Natural killer cell (primary cell): ENCODE measurements at regions not wholly inside any gene's neighbourhood (a gene's known extent, or its start where the extent isn't known, plus 50 kb on each side); places are given as distances from the start of the nearest gene placed in this dataset.

ENCODE experiments used
- ATAC-seq, 3 donors: fragments of 150-1000 bp in 2 of 3; fragments of 200-7000 bp in 1 of 3; cut with Tn5 transposase; 1 replicate in 1 of 3; 2 replicates in 2 of 3; pipeline ENCODE4 v1.10.0; 2021; ENCODE audit warnings: mild to moderate bottlenecking in 2 of 3, moderate library complexity in 2 of 3
- DNase-seq, 2 donors: peaks; one replicate each; pipeline versions ENCODE4 v3.0.0 to v3.0.0-alpha.2; 2013 to 2021; ENCODE audit warnings: mixed read lengths in 1 of 2
- H3K27ac ChIP-seq: one replicate; pipeline ENCODE4 v1.5.1; 2013; ENCODE audit warnings: mild to moderate bottlenecking, low read length
- H3K27me3 ChIP-seq: one replicate; pipeline ENCODE4 v1.6.1; 2013; ENCODE audit warnings: low read length; ENCODE audit not compliant: control insufficient read depth, insufficient read depth
- H3K36me3 ChIP-seq: one replicate; pipeline ENCODE4 v1.6.1; 2013; ENCODE audit warnings: low read length; ENCODE audit not compliant: control insufficient read depth, insufficient read depth
- H3K4me1 ChIP-seq: one replicate; pipeline ENCODE4 v1.6.1; 2013; ENCODE audit warnings: low read length; ENCODE audit not compliant: control insufficient read depth, insufficient read depth
- H3K4me3 ChIP-seq: one replicate; pipeline ENCODE4 v1.5.1; 2013; ENCODE audit warnings: low read length
- H3K9me3 ChIP-seq: one replicate; pipeline ENCODE4 v1.6.1; 2013; ENCODE audit warnings: low read length; ENCODE audit not compliant: control insufficient read depth, insufficient read depth
- H3K27ac Mint-ChIP-seq, 2 donors: one replicate each; pipeline ENCODE4 v1.8.0; 2022; ENCODE audit warnings: mild to moderate bottlenecking in 2 of 2, mixed read lengths in 2 of 2, moderate library complexity in 1 of 2
- H3K27me3 Mint-ChIP-seq, 2 donors: one replicate each; pipeline ENCODE4 v1.8.0; 2022; ENCODE audit warnings: low read depth in 2 of 2, mixed read lengths in 2 of 2
- H3K36me3 Mint-ChIP-seq: one replicate; pipeline ENCODE4 v1.8.0; 2022; ENCODE audit warnings: mixed read lengths
- H3K4me1 Mint-ChIP-seq, 2 donors: one replicate each; pipeline ENCODE4 v1.8.0; 2022; ENCODE audit warnings: mixed read lengths in 2 of 2
- H3K4me3 Mint-ChIP-seq: one replicate; pipeline ENCODE4 v1.8.0; 2022; ENCODE audit warnings: mild to moderate bottlenecking, moderate library complexity, mixed read lengths
- H3K9me3 Mint-ChIP-seq, 2 donors: one replicate each; pipeline ENCODE4 v1.8.0; 2022; ENCODE audit warnings: mixed read lengths in 2 of 2
- WGBS: methylation state at CpG from one replicate; pipeline ENCODE4 v1.1.7; 2013; ENCODE audit warnings: missing lambda C conversion rate; ENCODE audit not compliant: insufficient coverage; 5-methylcytosine and 5-hydroxymethylcytosine counted together
- intact Hi-C: fragments of 100-400 bp; cut with micrococcal nuclease; formaldehyde crosslinking; loops from one replicate; pipeline ENCODE4 v1.14.2; 2022
- TF ChIP-seq, protein P1 (sequence below): fragments of 200-600 bp; IDR thresholded peaks from one replicate; pipeline ENCODE4 v1.8.0; 2022; ENCODE audit warnings: antibody characterized with exemption

DNA sequence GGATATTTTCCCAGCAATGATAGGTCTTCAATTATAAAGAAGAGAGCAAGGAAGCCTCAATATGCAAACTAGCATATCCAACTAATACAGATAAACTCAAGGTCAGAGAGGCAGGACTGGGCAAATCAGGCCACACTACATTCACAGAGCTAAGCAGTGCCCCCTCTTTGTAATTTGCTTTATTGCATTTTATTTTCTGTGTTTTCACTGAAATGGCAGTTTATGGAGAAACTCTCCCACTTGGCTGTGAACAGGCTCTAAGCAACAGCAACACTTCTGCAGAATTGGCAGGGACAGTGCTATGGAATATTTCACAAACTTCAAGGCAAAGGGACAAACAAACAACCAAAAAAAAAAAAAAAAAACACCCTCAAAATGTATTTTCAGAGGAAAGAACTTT, 93.4 kb upstream of the SOD1 start:
- Histone ChIP-seq H3K27ac (no peak overlapping the region), H3K4me1 (no peaks in the 10 kb centered on the region), H3K9me3 (no peaks in the 10 kb centered on the region), H3K4me3 (no peak overlapping the region), H3K36me3 (no peaks in the 10 kb centered on the region), H3K27me3 (no peaks in the 10 kb centered on the region)
- TF ChIP-seq, protein P1, sequence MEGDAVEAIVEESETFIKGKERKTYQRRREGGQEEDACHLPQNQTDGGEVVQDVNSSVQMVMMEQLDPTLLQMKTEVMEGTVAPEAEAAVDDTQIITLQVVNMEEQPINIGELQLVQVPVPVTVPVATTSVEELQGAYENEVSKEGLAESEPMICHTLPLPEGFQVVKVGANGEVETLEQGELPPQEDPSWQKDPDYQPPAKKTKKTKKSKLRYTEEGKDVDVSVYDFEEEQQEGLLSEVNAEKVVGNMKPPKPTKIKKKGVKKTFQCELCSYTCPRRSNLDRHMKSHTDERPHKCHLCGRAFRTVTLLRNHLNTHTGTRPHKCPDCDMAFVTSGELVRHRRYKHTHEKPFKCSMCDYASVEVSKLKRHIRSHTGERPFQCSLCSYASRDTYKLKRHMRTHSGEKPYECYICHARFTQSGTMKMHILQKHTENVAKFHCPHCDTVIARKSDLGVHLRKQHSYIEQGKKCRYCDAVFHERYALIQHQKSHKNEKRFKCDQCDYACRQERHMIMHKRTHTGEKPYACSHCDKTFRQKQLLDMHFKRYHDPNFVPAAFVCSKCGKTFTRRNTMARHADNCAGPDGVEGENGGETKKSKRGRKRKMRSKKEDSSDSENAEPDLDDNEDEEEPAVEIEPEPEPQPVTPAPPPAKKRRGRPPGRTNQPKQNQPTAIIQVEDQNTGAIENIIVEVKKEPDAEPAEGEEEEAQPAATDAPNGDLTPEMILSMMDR = no peak
- H3K4me3 Mint-ChIP-seq = no peak overlapping the region
- H3K9me3 Mint-ChIP-seq = no peaks in the 10 kb centered on the region
- H3K36me3 Mint-ChIP-seq = no peaks in the 10 kb centered on the region
- H3K27ac Mint-ChIP-seq = no peak overlapping the region
- H3K27me3 Mint-ChIP-seq = no peaks in the 10 kb centered on the region
- intact Hi-C loops = no loop called here
- H3K4me1 Mint-ChIP-seq = no peaks in the 10 kb centered on the region
- DNase-seq = no peak
- ATAC-seq = no peak

DNA sequence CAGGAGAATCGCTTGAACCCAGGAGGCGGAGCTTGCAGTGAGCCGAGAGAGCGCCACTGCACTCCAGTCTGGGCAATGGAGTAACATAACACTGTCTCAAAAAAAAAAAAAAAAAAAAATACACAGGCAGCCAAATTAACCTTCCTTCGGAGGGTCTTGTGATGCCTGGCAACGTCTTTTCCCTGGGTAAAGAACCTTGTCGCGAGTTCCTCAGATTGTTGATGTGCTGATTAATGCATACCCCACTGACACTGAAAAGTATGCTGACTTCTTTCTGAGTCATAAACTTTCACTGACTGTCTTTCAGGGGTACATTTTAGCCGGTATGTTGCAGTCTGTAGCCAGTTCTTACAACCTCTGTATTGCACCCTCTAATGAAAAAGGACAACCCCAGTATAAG, 95.1 kb upstream of the SOD1 start:
- H3K4me1 Mint-ChIP-seq = peaks cover 9 to 13% of the 10 kb centered on the region in 2 donors

DNA sequence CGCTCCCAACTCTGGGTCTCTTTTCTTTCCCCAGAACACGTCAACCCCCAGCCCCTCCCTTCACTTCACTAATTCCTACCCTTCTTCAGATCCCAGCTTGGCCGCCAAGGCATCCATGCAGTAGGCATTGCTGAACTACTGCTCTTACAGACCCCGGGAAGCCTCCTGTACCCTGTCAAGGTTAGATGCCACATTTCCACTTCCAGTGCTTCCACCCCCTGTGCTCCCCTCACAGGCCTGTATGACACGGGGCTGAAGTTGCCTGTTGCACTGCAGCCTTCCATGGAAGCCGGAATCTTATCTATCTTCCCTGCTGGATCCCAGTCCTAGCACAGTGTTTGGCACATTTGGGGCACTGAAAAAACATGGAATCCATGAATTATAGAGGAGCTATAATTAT, 99.0 kb upstream of the SOD1 start:
- intact Hi-C loops = no loop called here
- WGBS = 94% methylated on average over 6 of the region's 6 CpGs
- H3K9me3 ChIP-seq = no peaks in the 10 kb centered on the region
- Mint-ChIP-seq H3K4me1 (peaks cover 21 to 24% of the 10 kb centered on the region in 2 donors), H3K4me3 (peak overlapping the region; percentile 97), H3K27me3 (peaks cover 13 to 14% of the 10 kb centered on the region in 2 donors), H3K27ac (no peak overlapping the region), H3K9me3 (no peaks in the 10 kb centered on the region), H3K36me3 (no peaks in the 10 kb centered on the region)
- H3K4me3 ChIP-seq = no peak overlapping the region
- no peak overlapping the region for H3K27ac ChIP-seq
- H3K36me3 ChIP-seq = no peaks in the 10 kb centered on the region
- H3K27me3 ChIP-seq = peaks cover 3% of the 10 kb centered on the region
- ATAC-seq (no peak), DNase-seq (no peak)
- peaks cover 19% of the 10 kb centered on the region for H3K4me1 ChIP-seq
- TF ChIP-seq, protein P1 = no peak

More for the DNA sequence above, 95.1 kb upstream of the SOD1 start:
- no peaks in the 10 kb centered on the region for H3K9me3 Mint-ChIP-seq
- H3K36me3 Mint-ChIP-seq = no peaks in the 10 kb centered on the region
- Histone ChIP-seq H3K27ac (no peak overlapping the region), H3K4me3 (no peak overlapping the region), H3K9me3 (no peaks in the 10 kb centered on the region), H3K4me1 (peaks cover 7% of the 10 kb centered on the region), H3K27me3 (no peaks in the 10 kb centered on the region), H3K36me3 (no peaks in the 10 kb centered on the region)
- intact Hi-C loops = no loop called here
- 93% methylated on average over 9 of the region's 9 CpGs for WGBS
- H3K27me3 Mint-ChIP-seq = no peaks in the 10 kb centered on the region
- no peak overlapping the region for H3K27ac Mint-ChIP-seq
- TF ChIP-seq, protein P1 = no peak
- DNase-seq (no peak), ATAC-seq (no peak)
- no peak overlapping the region for H3K4me3 Mint-ChIP-seq

DNA sequence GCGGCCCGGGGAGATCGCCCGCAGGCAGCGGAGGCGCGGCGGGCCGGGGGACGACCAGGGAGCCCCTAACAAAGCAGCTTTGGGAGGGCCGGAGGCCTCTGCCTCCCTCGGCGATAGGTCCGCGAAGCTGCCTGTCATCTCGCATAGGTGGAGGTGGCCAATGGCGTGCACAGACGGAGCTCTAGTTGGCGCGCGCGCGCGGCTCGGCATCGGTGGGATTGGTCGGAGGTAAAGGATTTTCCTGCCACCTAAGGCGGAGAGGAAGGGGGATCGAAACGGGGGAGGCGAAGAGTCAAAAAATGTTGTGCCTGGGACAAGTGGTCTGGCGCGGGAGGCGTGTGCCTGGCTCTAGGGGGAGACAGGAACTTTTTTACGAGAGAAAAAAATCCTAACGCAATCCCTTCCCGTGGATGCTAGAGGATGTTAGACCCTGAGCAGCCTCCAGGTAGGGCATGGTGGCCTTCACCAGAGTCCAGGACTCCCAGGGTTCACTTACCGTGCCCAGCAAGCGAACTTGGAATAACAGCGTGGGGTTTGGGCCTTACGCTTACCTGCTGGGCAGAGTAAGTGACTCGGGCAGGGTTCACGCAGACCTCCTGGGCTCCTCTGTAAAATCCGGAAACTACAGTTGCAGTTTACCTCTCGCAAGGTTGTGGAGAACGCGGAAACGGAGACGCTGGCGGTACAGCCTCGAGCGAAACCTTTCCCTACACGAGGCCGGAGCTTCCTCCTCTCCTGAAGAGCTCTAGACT, 99.9 kb upstream of the SOD1 start:
- Histone ChIP-seq H3K4me1 (peaks cover 19% of the 10 kb centered on the region), H3K9me3 (no peaks in the 10 kb centered on the region), H3K4me3 (peak overlapping the region; percentile 30), H3K36me3 (no peaks in the 10 kb centered on the region), H3K27ac (no peak overlapping the region), H3K27me3 (peaks cover 5% of the 10 kb centered on the region)
- H3K9me3 Mint-ChIP-seq = no peaks in the 10 kb centered on the region
- TF ChIP-seq, protein P1 = no peak
- WGBS = 4% methylated on average over 54 of the region's 54 CpGs
- H3K36me3 Mint-ChIP-seq = no peaks in the 10 kb centered on the region
- peak overlapping the region; percentile 97 for H3K4me3 Mint-ChIP-seq
- peaks cover 21 to 24% of the 10 kb centered on the region in 2 donors for H3K4me1 Mint-ChIP-seq
- intact Hi-C loops = no loop called here
- peaks cover 17 to 21% of the 10 kb centered on the region in 2 donors for H3K27me3 Mint-ChIP-seq
- ATAC-seq = peak; percentile 79 to 86 (median 81)
- peak; percentile 86 to 93 for DNase-seq
- peak overlapping the region in 1 of 2 donors; percentile 68 for H3K27ac Mint-ChIP-seq
